Caco-2 (cell line): ENCODE measurements at regions not wholly inside any gene's neighbourhood (a gene's known extent, or its start where the extent isn't known, plus 50 kb on each side); places are given as distances from the start of the nearest gene placed in this dataset.

Experiments
- BruUV-seq: library from RNA; stranded (reverse); fragments of 400-500 nt; replicated peaks from 2 replicates; lab custom pipeline; 2021; lab: Mats Ljungman, UMichigan
- CTCF ChIA-PET: fragments of 300-600 bp; sonication (Branson Sonifier 250); formaldehyde crosslinking; loops from one replicate; lab custom pipeline; 2022; ENCODE audit warnings: antibody characterized with exemption; lab: Charles Lee
- POLR2A ChIA-PET: fragments of 300-600 bp; sonication (Branson Sonifier 250); formaldehyde crosslinking; loops from one replicate; lab custom pipeline; 2022; ENCODE audit warnings: antibody characterized with exemption; lab: Charles Lee
- DNase-seq, 2 experiments: peaks; one replicate each; pipeline versions ENCODE4 v3.0.0 to v3.0.0-alpha.2; 2020 to 2022
- H3K27me3 ChIP-seq: replicated peaks from 2 replicates; pipeline ENCODE4 v1.6.0; 2011; ENCODE audit warnings: low read length; ENCODE audit not compliant: control insufficient read depth, insufficient read depth
- H3K36me3 ChIP-seq: 2 replicates; pipeline ENCODE4 v1.5.1; 2011; ENCODE audit warnings: low read length; ENCODE audit not compliant: control insufficient read depth, insufficient read depth
- H3K4me1 ChIP-seq: fragments of 250-450 bp; sonication (Bioruptor Pico); 2 replicates; pipeline ENCODE4 v1.5.1; 2020; ENCODE audit warnings: mild to moderate bottlenecking
- H3K4me3 ChIP-seq: 2 replicates; pipeline ENCODE4 v1.5.1; 2011; ENCODE audit warnings: low read depth, mild to moderate bottlenecking, control low read depth, low read length
- H3K9me3 ChIP-seq: fragments of 250-450 bp; sonication (Bioruptor Pico); 2 replicates; pipeline ENCODE4 v1.5.1; 2020; ENCODE audit warnings: mild to moderate bottlenecking, moderate library complexity
- H3K27ac Mint-ChIP-seq: one replicate; pipeline ENCODE4 v1.8.0; 2022; ENCODE audit warnings: mixed read lengths; ENCODE audit not compliant: unreplicated experiment
- H3K27me3 Mint-ChIP-seq: one replicate; pipeline ENCODE4 v1.8.0; 2022; ENCODE audit warnings: mixed read lengths; ENCODE audit not compliant: insufficient read depth, unreplicated experiment
- H3K36me3 Mint-ChIP-seq: one replicate; pipeline ENCODE4 v1.8.0; 2022; ENCODE audit warnings: mild to moderate bottlenecking, mixed read lengths; ENCODE audit not compliant: insufficient read depth, unreplicated experiment
- H3K4me1 Mint-ChIP-seq: one replicate; pipeline ENCODE4 v1.8.0; 2022; ENCODE audit warnings: low read depth, mixed read lengths; ENCODE audit not compliant: unreplicated experiment
- H3K4me3 Mint-ChIP-seq: one replicate; pipeline ENCODE4 v1.8.0; 2022; ENCODE audit warnings: mild to moderate bottlenecking, moderate library complexity, mixed read lengths; ENCODE audit not compliant: unreplicated experiment
- H3K9me3 Mint-ChIP-seq: one replicate; pipeline ENCODE4 v1.8.0; 2022; ENCODE audit warnings: mixed read lengths; ENCODE audit not compliant: unreplicated experiment
- CTCF ChIP-seq, 2 experiments: fragments of 200-600 bp in 1 of 2; IDR thresholded peaks; 1 replicate in 1 of 2; 2 replicates in 1 of 2; pipeline versions ENCODE4 v1.5.1 to v1.8.0; 2011 to 2022; ENCODE audit warnings: antibody characterized with exemption in 1 of 2, control low read depth in 1 of 2, inconsistent platforms in 1 of 2, low read depth in 1 of 2, low read length in 1 of 2, mild to moderate bottlenecking in 1 of 2, moderate library complexity in 1 of 2; ENCODE audit not compliant: insufficient read depth in 1 of 2, severe bottlenecking in 1 of 2, unreplicated experiment in 1 of 2
- intact Hi-C: fragments of 100-400 bp; cut with micrococcal nuclease; formaldehyde crosslinking; loops from one replicate; pipeline ENCODE4 v1.10.0; 2022; ENCODE audit not compliant: unreplicated experiment

GRCh38 chr6:95119927-95120326 is 457.4 kb upstream of the MANEA start:
- ChIA-PET CTCF (no interaction called here), POLR2A (no interaction called here)
- no TSS peak for BruUV-seq
- Mint-ChIP-seq H3K9me3 (no peaks in the 10 kb centered on the region), H3K36me3 (no peaks in the 10 kb centered on the region), H3K27ac (no peak overlapping the region), H3K4me3 (no peak overlapping the region), H3K27me3 (no peaks in the 10 kb centered on the region), H3K4me1 (no peaks in the 10 kb centered on the region)
- Histone ChIP-seq H3K27me3 (no peaks in the 10 kb centered on the region), H3K36me3 (no peaks in the 10 kb centered on the region), H3K4me1 (no peaks in the 10 kb centered on the region), H3K4me3 (no peak overlapping the region), H3K9me3 (no peaks in the 10 kb centered on the region)
- DNase-seq: no peak
- intact Hi-C loops: no loop called here
- TF ChIP-seq CTCF (IDR thresholded peaks at IDR 0.05; ENCODE audit: insufficient read depth in 1 of 2, low read depth in 1 of 2, low read length in 1 of 2, severe bottlenecking in 1 of 2, unreplicated experiment in 1 of 2): no peak

DNA sequence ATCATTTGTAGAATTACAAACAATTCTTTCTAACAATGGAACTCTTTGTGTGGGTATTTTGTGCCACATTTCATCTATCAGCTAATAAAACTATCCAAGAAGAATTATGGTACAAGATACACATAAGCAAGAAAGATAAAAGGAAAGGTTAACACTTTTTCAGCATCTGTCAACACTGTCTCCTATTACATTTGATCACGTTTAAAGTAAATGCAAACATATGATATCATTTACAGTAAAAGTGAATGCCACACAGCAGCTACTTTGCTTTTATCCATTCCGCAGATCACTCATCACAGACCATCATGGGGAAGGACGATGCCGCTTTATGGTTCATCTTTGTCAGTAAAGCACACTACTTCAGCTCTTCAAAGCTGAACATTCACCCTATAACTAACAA is 456.4 kb upstream of the MANEA start:
- Mint-ChIP-seq H3K27me3 (no peaks in the 10 kb centered on the region), H3K4me1 (no peaks in the 10 kb centered on the region), H3K36me3 (no peaks in the 10 kb centered on the region), H3K4me3 (no peak overlapping the region), H3K9me3 (no peaks in the 10 kb centered on the region), H3K27ac (no peak overlapping the region)
- POLR2A ChIA-PET: no interaction called here
- Histone ChIP-seq H3K36me3 (no peaks in the 10 kb centered on the region), H3K27me3 (no peaks in the 10 kb centered on the region), H3K4me3 (no peak overlapping the region), H3K4me1 (no peaks in the 10 kb centered on the region), H3K9me3 (no peaks in the 10 kb centered on the region)
- no peak for DNase-seq
- intact Hi-C loops: no loop called here
- CTCF ChIA-PET: interaction anchor here (0.7 kb wide), 1 partner anchor 1702 kb away, joined by 3 read pairs; the partner anchor contains the start of gene EPHA7
- no peak for TF ChIP-seq CTCF (IDR thresholded peaks at IDR 0.05; ENCODE audit: insufficient read depth in 1 of 2, low read depth in 1 of 2, low read length in 1 of 2, severe bottlenecking in 1 of 2, unreplicated experiment in 1 of 2)
- no TSS peak for BruUV-seq

- Histone ChIP-seq H3K4me1 (no peaks in the 10 kb centered on the region), H3K27me3 (no peaks in the 10 kb centered on the region), H3K36me3 (no peaks in the 10 kb centered on the region), H3K9me3 (no peaks in the 10 kb centered on the region), H3K4me3 (no peak overlapping the region)
- intact Hi-C loops: no loop called here
- Mint-ChIP-seq H3K27me3 (no peaks in the 10 kb centered on the region), H3K9me3 (no peaks in the 10 kb centered on the region), H3K4me1 (no peaks in the 10 kb centered on the region), H3K36me3 (no peaks in the 10 kb centered on the region), H3K4me3 (no peak overlapping the region), H3K27ac (no peak overlapping the region)
- CTCF ChIA-PET: no interaction called here
- POLR2A ChIA-PET: no interaction called here
- no peak for TF ChIP-seq CTCF (IDR thresholded peaks at IDR 0.05; ENCODE audit: insufficient read depth in 1 of 2, low read depth in 1 of 2, low read length in 1 of 2, severe bottlenecking in 1 of 2, unreplicated experiment in 1 of 2)
- BruUV-seq: no TSS peak
- no peak for DNase-seq
Measured at GRCh38 chr6:95127261-95127660, 450.1 kb upstream of the MANEA start.
